AG04450 (cell line): ENCODE measurements at regions not wholly inside any gene's neighbourhood (a gene's known extent, or its start where the extent isn't known, plus 50 kb on each side); places are given as distances from the start of the nearest gene placed in this dataset.

Source experiments
- CTCF ChIA-PET: fragments of 300-600, 350-600 bp; formaldehyde crosslinking; extraction: SDS; loops from one replicate; lab custom pipeline; 2022; ENCODE audit warnings: antibody characterized with exemption, inconsistent platforms; lab: Charles Lee
- POLR2A ChIA-PET: fragments of 350-600 bp; formaldehyde crosslinking; extraction: SDS; loops from one replicate; lab custom pipeline; 2021; ENCODE audit warnings: antibody characterized with exemption, inconsistent platforms; lab: Yijun Ruan, JAX
- DNase-seq: peaks from one replicate; pipeline ENCODE4 v3.0.0-alpha.2; 2011; ENCODE audit warnings: low read depth, low spot score
- H3K27ac ChIP-seq: one replicate; pipeline ENCODE4 v1.5.1; 2012; ENCODE audit warnings: low read depth, low read length, control low read depth
- H3K27me3 ChIP-seq: one replicate; pipeline ENCODE4 v1.6.0; 2012; ENCODE audit warnings: low read length; ENCODE audit not compliant: control insufficient read depth, insufficient read depth
- H3K4me3 ChIP-seq: 2 replicates; pipeline ENCODE4 v1.5.1; 2011; ENCODE audit warnings: mild to moderate bottlenecking, low read depth, low read length, control low read depth
- H3K9me3 ChIP-seq: 2 replicates; pipeline ENCODE4 v1.5.1; 2012; ENCODE audit warnings: low read length; ENCODE audit not compliant: control insufficient read depth, insufficient read depth
- CTCF ChIP-seq: IDR thresholded peaks from 2 replicates; pipeline ENCODE4 v1.5.1; 2011; ENCODE audit warnings: low read depth, low read length, control low read depth, inconsistent platforms

DNA sequence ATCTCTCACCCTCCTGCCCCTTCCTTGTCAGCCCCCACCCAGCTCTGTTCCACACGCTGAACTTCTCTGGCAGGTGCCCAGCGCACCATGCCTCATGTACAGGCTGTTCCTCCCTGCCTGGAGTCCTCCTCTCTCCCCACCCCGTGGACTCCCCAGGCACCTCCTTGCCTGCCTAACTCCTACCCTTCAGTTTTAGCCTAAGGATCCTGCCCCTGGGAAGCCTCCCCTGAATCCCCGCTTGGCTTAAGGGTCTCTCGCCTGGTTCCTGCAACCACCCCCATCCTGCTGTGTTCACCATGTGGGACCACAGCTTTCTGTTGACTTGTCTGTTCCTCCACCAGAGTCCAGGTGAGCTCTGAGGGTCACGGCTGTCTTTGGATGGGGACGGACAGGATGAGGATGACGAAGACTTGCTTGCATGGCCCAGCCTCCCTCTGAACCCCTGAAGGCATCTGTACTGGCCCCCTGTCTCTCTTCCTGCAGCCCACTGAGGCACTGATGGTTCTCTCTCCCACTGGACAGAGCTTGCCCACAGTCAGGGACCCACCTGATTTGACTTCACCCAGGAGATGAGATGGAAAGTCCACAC lies 153.2 kb upstream of the C1orf174 start:
- CTCF ChIA-PET, result no interaction called here
- Histone ChIP-seq H3K9me3 (peaks cover 82% of the 10 kb centered on the region), H3K27me3 (no peaks in the 10 kb centered on the region), H3K4me3 (no peak overlapping the region), H3K27ac (no peak overlapping the region)
- POLR2A ChIA-PET, result no interaction called here
- no peak for TF ChIP-seq CTCF
- no peak for DNase-seq

- no peak for TF ChIP-seq CTCF
- H3K4me3 ChIP-seq, result no peak overlapping the region
- no peak for DNase-seq
- no peak overlapping the region for H3K27ac ChIP-seq
- H3K27me3 ChIP-seq, result no peaks in the 10 kb centered on the region
- peaks cover 82% of the 10 kb centered on the region for H3K9me3 ChIP-seq
- CTCF ChIA-PET, result no interaction called here
- POLR2A ChIA-PET, result no interaction called here
Observed at GRCh38 chr1:4053774-4054173, 153.7 kb upstream of the C1orf174 start.

DNA sequence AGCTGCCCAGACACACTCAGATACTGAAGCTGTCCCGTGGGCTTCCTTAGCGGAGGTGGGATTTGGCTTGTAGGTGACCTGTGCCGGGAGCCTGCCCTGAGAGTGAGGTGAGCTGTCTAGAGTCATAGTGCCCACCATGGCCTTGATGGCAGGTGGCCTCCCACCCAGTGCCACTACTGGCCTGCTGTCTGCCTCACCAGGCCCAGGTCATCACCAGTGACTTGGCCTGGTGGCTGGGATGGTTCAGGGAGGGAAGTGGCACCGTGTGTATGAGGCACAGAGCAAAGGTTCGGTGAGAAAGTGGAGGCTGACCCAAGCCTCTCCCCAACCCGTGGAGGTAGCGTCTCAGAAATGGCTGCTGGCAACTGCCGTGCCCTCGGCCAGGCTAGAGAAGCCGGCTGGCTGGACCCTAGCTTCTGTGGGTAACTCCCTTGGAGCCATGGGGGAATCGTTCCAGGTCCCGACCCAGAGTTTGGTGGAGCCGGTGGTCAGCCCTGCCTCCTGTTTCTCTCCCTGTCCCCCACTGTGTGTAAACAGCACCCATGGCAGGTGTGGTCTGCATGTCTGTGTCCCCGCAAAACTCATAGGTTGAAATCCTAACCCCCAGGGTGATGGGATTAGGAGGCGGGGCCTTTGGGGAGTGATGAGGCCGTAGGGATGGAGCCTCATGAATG lies 155.4 kb upstream of the C1orf174 start:
- POLR2A ChIA-PET, result no interaction called here
- H3K9me3 ChIP-seq, result peaks cover 84% of the 10 kb centered on the region

GRCh38 chr1:4056422-4056821 lies 156.3 kb upstream of the C1orf174 start:
- CTCF ChIA-PET, result no interaction called here

More for the DNA sequence above, 155.4 kb upstream of the C1orf174 start:
- Histone ChIP-seq H3K4me3 (no peak overlapping the region), H3K27me3 (no peaks in the 10 kb centered on the region), H3K27ac (no peak overlapping the region)
- no peak for TF ChIP-seq CTCF
- CTCF ChIA-PET, result no interaction called here
- no peak for DNase-seq

More at GRCh38 chr1:4056422-4056821, 156.3 kb upstream of the C1orf174 start:
- peaks cover 84% of the 10 kb centered on the region for H3K9me3 ChIP-seq
- H3K27me3 ChIP-seq, result no peaks in the 10 kb centered on the region
- no peak overlapping the region for H3K4me3 ChIP-seq
- no peak for TF ChIP-seq CTCF
- DNase-seq, result no peak
- POLR2A ChIA-PET, result no interaction called here
- no peak overlapping the region for H3K27ac ChIP-seq
